HepG2 (cell line): ENCODE measurements at regions not wholly inside any gene's neighbourhood (a gene's known extent, or its start where the extent isn't known, plus 50 kb on each side); places are given as distances from the start of the nearest gene placed in this dataset.

ENCODE experiments used
- ATAC-seq: fragments of 200-7000 bp; cut with Tn5 transposase; 3 replicates; pipeline ENCODE4 v1.9.1; 2020; ENCODE audit warnings: mild to moderate bottlenecking, moderate library complexity
- BruUV-seq: library from RNA; stranded (reverse); fragments of 400-500 nt; replicated peaks from 2 replicates; lab custom pipeline; 2021; lab: Mats Ljungman, UMichigan
- CTCF ChIA-PET: fragments of 300-600 bp; formaldehyde crosslinking; extraction: SDS; loops from one replicate; lab custom pipeline; 2021; ENCODE audit warnings: low total read pairs, inconsistent platforms, low intra/inter-chr PET ratio; lab: Yijun Ruan, JAX
- POLR2A ChIA-PET: fragments of 350-600 bp; sonication (Branson Sonifier 250); formaldehyde crosslinking; loops from one replicate; lab custom pipeline; 2020; ENCODE audit warnings: antibody characterized with exemption, inconsistent platforms; lab: Yijun Ruan, JAX
- DNase-seq: peaks from one replicate; pipeline ENCODE4 v3.0.0-alpha.2; 2015; ENCODE audit warnings: low spot score
- FAIRE-seq: peaks from 3 replicates; lab custom pipeline; 2011; peaks lifted over from hg19 to GRCh38; lab: Jason Lieb, UNC
- H2AFZ ChIP-seq: one replicate; pipeline ENCODE4 v1.6.1; 2011; ENCODE audit warnings: low read length, inconsistent platforms
- H3K27ac ChIP-seq: fragments of 300-600 bp; 3 replicates; pipeline ENCODE4 v1.8.0; 2011; ENCODE audit warnings: mixed run types, mild to moderate bottlenecking, mixed read lengths, low read length, inconsistent platforms; ENCODE audit not compliant: insufficient read depth; ENCODE audit errors: extremely low read length
- H3K27me3 ChIP-seq, 2 experiments: fragments of 200-600 bp in 1 of 2; 2 replicates in 1 of 2; 3 replicates in 1 of 2; pipeline versions ENCODE4 v1.6.0 to v1.8.0; 2011; ENCODE audit warnings: low read length in 2 of 2, mild to moderate bottlenecking in 2 of 2, moderate library complexity in 2 of 2, inconsistent platforms in 1 of 2; ENCODE audit not compliant: insufficient read depth in 2 of 2, control insufficient read depth in 1 of 2
- H3K36me3 ChIP-seq, 2 experiments: fragments of 200-600 bp in 1 of 2; replicated peaks in 1 of 2; 2 replicates in 1 of 2; 3 replicates in 1 of 2; pipeline versions ENCODE4 v1.5.1 to v1.8.0; 2011; ENCODE audit warnings: low read length in 2 of 2, inconsistent platforms in 1 of 2; ENCODE audit not compliant: insufficient read depth in 2 of 2, control insufficient read depth in 1 of 2
- H3K4me1 ChIP-seq: 2 replicates; pipeline ENCODE4 v1.5.1; 2012; ENCODE audit warnings: low read length, inconsistent platforms; ENCODE audit not compliant: insufficient read depth
- H3K4me2 ChIP-seq: 2 replicates; pipeline ENCODE4 v1.6.0; 2011; ENCODE audit warnings: low read depth, low read length, inconsistent platforms
- H3K4me3 ChIP-seq, 3 experiments: fragments of 200-600 bp in 1 of 3; sonication (generic), shearing (Covaris generic) in 1 of 3; replicated peaks in 1 of 3; 2 replicates each; pipeline ENCODE4 v1.5.1; 2011 to 2016; ENCODE audit warnings: low read length in 3 of 3, inconsistent platforms in 2 of 3, low read depth in 2 of 3, mild to moderate bottlenecking in 2 of 3, control low read depth in 1 of 3, mixed read lengths in 1 of 3; ENCODE audit not compliant: insufficient read depth in 1 of 3
- H3K79me2 ChIP-seq: one replicate; pipeline ENCODE4 v1.6.1; 2011; ENCODE audit warnings: low read length, inconsistent platforms; ENCODE audit not compliant: insufficient read depth
- H3K9ac ChIP-seq: 2 replicates; pipeline ENCODE4 v1.6.0; 2011; ENCODE audit warnings: mild to moderate bottlenecking, low read depth, low read length, inconsistent platforms; ENCODE audit not compliant: insufficient read depth
- H3K9me3 ChIP-seq: 2 replicates; pipeline ENCODE4 v1.5.1; 2012; ENCODE audit warnings: mild to moderate bottlenecking, low read length
- H4K20me1 ChIP-seq: 2 replicates; pipeline ENCODE4 v1.6.0; 2011; ENCODE audit warnings: inconsistent platforms, mild to moderate bottlenecking, low read length, moderate library complexity; ENCODE audit not compliant: insufficient read depth
- ELF1 ChIP-seq: sonication (generic); formaldehyde crosslinking; IDR thresholded peaks from 2 replicates; pipeline ENCODE4 v1.4.0; 2020; ENCODE audit warnings: missing genetic modification reagents
- GATAD1 ChIP-seq: IDR thresholded peaks from 2 replicates; pipeline ENCODE4 v1.6.1; 2016; ENCODE audit warnings: missing genetic modification reagents, missing compliant biosample characterization
- HHEX ChIP-seq: IDR thresholded peaks from 2 replicates; pipeline ENCODE4 v1.6.1; 2016; ENCODE audit warnings: control low read depth
- ISX ChIP-seq: sonication (generic); formaldehyde crosslinking; conservative IDR thresholded peaks from 2 replicates; pipeline ENCODE4 v1.5.0; 2020; ENCODE audit warnings: missing genetic modification reagents
- KAT8 ChIP-seq: IDR thresholded peaks from 2 replicates; pipeline ENCODE4 v1.6.1; 2016; ENCODE audit warnings: missing genetic modification reagents, missing compliant biosample characterization
- KLF13 ChIP-seq: sonication (generic); formaldehyde crosslinking; IDR thresholded peaks from 2 replicates; pipeline ENCODE4 v1.4.0; 2020; ENCODE audit warnings: mild to moderate bottlenecking, missing genetic modification reagents
- NFE2 ChIP-seq: sonication (generic); formaldehyde crosslinking; IDR thresholded peaks from 2 replicates; pipeline ENCODE4 v1.4.0; 2020; ENCODE audit warnings: missing genetic modification reagents
- RBFOX2 ChIP-seq: fragments of 200-400 bp; formaldehyde crosslinking; IDR thresholded peaks from 2 replicates; pipeline ENCODE4 v1.6.1; 2017; ENCODE audit warnings: low read depth, mild to moderate bottlenecking, low read length
- STAG1 ChIP-seq: sonication (generic); formaldehyde crosslinking; IDR thresholded peaks from 2 replicates; pipeline ENCODE4 v1.4.0; 2020; ENCODE audit warnings: missing genetic modification reagents
- THYN1 ChIP-seq: sonication (generic); formaldehyde crosslinking; IDR thresholded peaks from 2 replicates; pipeline ENCODE4 v1.8.1; 2023; ENCODE audit warnings: low read depth, mild to moderate bottlenecking, moderate library complexity, missing genetic modification reagents, borderline replicate concordance
- TOE1 ChIP-seq: sonication (generic); formaldehyde crosslinking; IDR thresholded peaks from 2 replicates; pipeline ENCODE4 v1.4.0; 2020; ENCODE audit warnings: mild to moderate bottlenecking, missing genetic modification reagents
- ZBTB25 ChIP-seq: IDR thresholded peaks from 2 replicates; pipeline ENCODE4 v1.6.1; 2018; ENCODE audit warnings: missing genetic modification reagents
- ZBTB46 ChIP-seq: sonication (generic); formaldehyde crosslinking; IDR thresholded peaks from 2 replicates; pipeline ENCODE4 v1.4.0; 2020; ENCODE audit warnings: mild to moderate bottlenecking, missing genetic modification reagents, borderline replicate concordance
- ZNF343 ChIP-seq: sonication (generic); formaldehyde crosslinking; IDR thresholded peaks from 2 replicates; pipeline ENCODE4 v1.4.0; 2020; ENCODE audit warnings: mild to moderate bottlenecking, missing genetic modification reagents
- ZNF350 ChIP-seq: sonication (generic); formaldehyde crosslinking; IDR thresholded peaks from 2 replicates; pipeline ENCODE4 v1.4.0; 2020; ENCODE audit warnings: mild to moderate bottlenecking, low read depth, missing genetic modification reagents, borderline replicate concordance
- ZNF644 ChIP-seq: IDR thresholded peaks from 2 replicates; pipeline ENCODE4 v1.6.1; 2016; ENCODE audit warnings: low read depth
- WGBS: methylation state at CpG from one replicate; pipeline ENCODE4 v1.1.6; 2017; ENCODE audit warnings: low lambda C conversion rate; 5-methylcytosine and 5-hydroxymethylcytosine counted together
- in situ Hi-C: cut with HindIII; loops from 2 replicates; pipeline ENCODE4 v1.10.0; 2017; ENCODE audit warnings: low pct_unique_long_range_greater_than_20kb; ENCODE audit not compliant: extremely low pct_ligation_motif_present
- intact Hi-C: fragments of 100-400 bp; cut with micrococcal nuclease; formaldehyde crosslinking; loops from one replicate; pipeline ENCODE4 v1.10.0; 2022; ENCODE audit not compliant: unreplicated experiment
- TF ChIP-seq, protein P1 (sequence below): sonication (generic); formaldehyde crosslinking; IDR thresholded peaks from 2 replicates; pipeline ENCODE4 v1.4.0; 2020; ENCODE audit warnings: low read depth, mild to moderate bottlenecking, missing genetic modification reagents
- TF ChIP-seq, protein P2 (sequence below): sonication (generic); formaldehyde crosslinking; IDR thresholded peaks from 2 replicates; pipeline ENCODE4 v1.4.0; 2020; ENCODE audit warnings: missing genetic modification reagents

GRCh38 chr2:136328207-136328795 is 210.4 kb upstream of the CXCR4 start:
- Histone ChIP-seq H3K9ac (no peak overlapping the region), H4K20me1 (no peaks in the 10 kb centered on the region), H3K36me3 (no peaks in the 10 kb centered on the region), H3K27me3 (no peaks in the 10 kb centered on the region), H3K4me2 (no peak overlapping the region), H2AFZ (no peak overlapping the region)
- in situ Hi-C loops, result no loop called here
- no peak for DNase-seq
- POLR2A ChIA-PET, result no interaction called here
- no peak for FAIRE-seq
- intact Hi-C loops, result no loop called here
- TF ChIP-seq TOE1 (no peak), ZNF644 (CRISPR knock-in tag) (no peak), RBFOX2 (no peak), KLF13 (no peak), NFE2 (CRISPR knock-in tag) (no peak), THYN1 (CRISPR knock-in tag) (no peak), STAG1 (CRISPR knock-in tag) (no peak), ZBTB46 (CRISPR knock-in tag) (no peak), KAT8 (CRISPR knock-in tag) (no peak), ZNF350 (CRISPR knock-in tag) (no peak), GATAD1 (CRISPR knock-in tag) (no peak), ZNF343 (CRISPR knock-in tag) (no peak), ISX (CRISPR knock-in tag) (no peak), ZBTB25 (CRISPR knock-in tag) (no peak), ELF1 (no peak), HHEX (CRISPR knock-in tag) (no peak)
- TF ChIP-seq, protein P1, sequence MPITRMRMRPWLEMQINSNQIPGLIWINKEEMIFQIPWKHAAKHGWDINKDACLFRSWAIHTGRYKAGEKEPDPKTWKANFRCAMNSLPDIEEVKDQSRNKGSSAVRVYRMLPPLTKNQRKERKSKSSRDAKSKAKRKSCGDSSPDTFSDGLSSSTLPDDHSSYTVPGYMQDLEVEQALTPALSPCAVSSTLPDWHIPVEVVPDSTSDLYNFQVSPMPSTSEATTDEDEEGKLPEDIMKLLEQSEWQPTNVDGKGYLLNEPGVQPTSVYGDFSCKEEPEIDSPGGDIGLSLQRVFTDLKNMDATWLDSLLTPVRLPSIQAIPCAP (CRISPR knock-in tag), result no peak
- TF ChIP-seq, protein P2, sequence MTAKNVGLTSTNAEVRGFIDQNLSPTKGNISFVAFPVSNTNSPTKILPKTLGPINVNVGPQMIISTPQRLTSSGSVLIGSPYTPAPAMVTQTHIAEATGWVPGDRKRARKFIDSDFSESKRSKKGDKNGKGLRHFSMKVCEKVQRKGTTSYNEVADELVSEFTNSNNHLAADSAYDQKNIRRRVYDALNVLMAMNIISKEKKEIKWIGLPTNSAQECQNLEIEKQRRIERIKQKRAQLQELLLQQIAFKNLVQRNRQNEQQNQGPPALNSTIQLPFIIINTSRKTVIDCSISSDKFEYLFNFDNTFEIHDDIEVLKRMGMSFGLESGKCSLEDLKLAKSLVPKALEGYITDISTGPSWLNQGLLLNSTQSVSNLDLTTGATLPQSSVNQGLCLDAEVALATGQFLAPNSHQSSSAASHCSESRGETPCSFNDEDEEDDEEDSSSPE (CRISPR knock-in tag), result no peak
- TF ChIP-seq, all 625 proteins: peak for 0
- BruUV-seq, result no TSS peak
- 27% methylated on average over 8 of the region's 8 CpGs for WGBS
- no peaks in the 10 kb centered on the region for H3K79me2 ChIP-seq
- no peak for ATAC-seq
- CTCF ChIA-PET, result no interaction called here
- H3K4me1 ChIP-seq, result peaks cover 11% of the 10 kb centered on the region; the same call in 1 of the 2 replicates
- H3K9me3 ChIP-seq, result no peaks in the 10 kb centered on the region
- H3K27ac ChIP-seq, result no peak overlapping the region
- H3K4me3 ChIP-seq, result no peak overlapping the region
